HEK293T (cell line): ENCODE measurements at regions not wholly inside any gene's neighbourhood (a gene's known extent, or its start where the extent isn't known, plus 50 kb on each side); places are given as distances from the start of the nearest gene placed in this dataset.

ENCODE experiments used
- ARNT ChIP-seq: fragments of 450-650 bp; IDR thresholded peaks from 2 replicates; pipeline ENCODE4 v1.6.1; 2017; ENCODE audit warnings: mild to moderate bottlenecking
- BHLHE40 ChIP-seq: fragments of 450-650 bp; IDR thresholded peaks from 2 replicates; pipeline ENCODE4 v1.6.1; 2016; ENCODE audit warnings: mild to moderate bottlenecking, moderate library complexity, borderline replicate concordance
- CTBP1 ChIP-seq: fragments of 450-650 bp; IDR thresholded peaks from 2 replicates; pipeline ENCODE4 v1.6.1; 2016; ENCODE audit warnings: borderline replicate concordance
- ELF4 ChIP-seq: fragments of 450-650 bp; IDR thresholded peaks from 2 replicates; pipeline ENCODE4 v1.6.1; 2017; ENCODE audit warnings: antibody characterized with exemption
- FOXA1 ChIP-seq: fragments of 450-650 bp; IDR thresholded peaks from 2 replicates; pipeline ENCODE4 v1.6.1; 2016; ENCODE audit warnings: mild to moderate bottlenecking
- FOXK2 ChIP-seq: fragments of 450-650 bp; IDR thresholded peaks from 2 replicates; pipeline ENCODE4 v1.6.1; 2016; ENCODE audit warnings: mild to moderate bottlenecking
- L3MBTL2 ChIP-seq: fragments of 450-650 bp; conservative IDR thresholded peaks from 2 replicates; pipeline ENCODE4 v1.6.1; 2016; ENCODE audit warnings: mild to moderate bottlenecking
- NFRKB ChIP-seq: fragments of 450-650 bp; IDR thresholded peaks from 2 replicates; pipeline ENCODE4 v1.6.1; 2016; ENCODE audit warnings: mild to moderate bottlenecking, moderate library complexity
- SUZ12 ChIP-seq: fragments of 450-650 bp; IDR thresholded peaks from 2 replicates; pipeline ENCODE4 v1.6.1; 2016; ENCODE audit warnings: mild to moderate bottlenecking
- ZNF384 ChIP-seq: fragments of 450-650 bp; IDR thresholded peaks from 2 replicates; pipeline ENCODE4 v1.6.1; 2016

DNA sequence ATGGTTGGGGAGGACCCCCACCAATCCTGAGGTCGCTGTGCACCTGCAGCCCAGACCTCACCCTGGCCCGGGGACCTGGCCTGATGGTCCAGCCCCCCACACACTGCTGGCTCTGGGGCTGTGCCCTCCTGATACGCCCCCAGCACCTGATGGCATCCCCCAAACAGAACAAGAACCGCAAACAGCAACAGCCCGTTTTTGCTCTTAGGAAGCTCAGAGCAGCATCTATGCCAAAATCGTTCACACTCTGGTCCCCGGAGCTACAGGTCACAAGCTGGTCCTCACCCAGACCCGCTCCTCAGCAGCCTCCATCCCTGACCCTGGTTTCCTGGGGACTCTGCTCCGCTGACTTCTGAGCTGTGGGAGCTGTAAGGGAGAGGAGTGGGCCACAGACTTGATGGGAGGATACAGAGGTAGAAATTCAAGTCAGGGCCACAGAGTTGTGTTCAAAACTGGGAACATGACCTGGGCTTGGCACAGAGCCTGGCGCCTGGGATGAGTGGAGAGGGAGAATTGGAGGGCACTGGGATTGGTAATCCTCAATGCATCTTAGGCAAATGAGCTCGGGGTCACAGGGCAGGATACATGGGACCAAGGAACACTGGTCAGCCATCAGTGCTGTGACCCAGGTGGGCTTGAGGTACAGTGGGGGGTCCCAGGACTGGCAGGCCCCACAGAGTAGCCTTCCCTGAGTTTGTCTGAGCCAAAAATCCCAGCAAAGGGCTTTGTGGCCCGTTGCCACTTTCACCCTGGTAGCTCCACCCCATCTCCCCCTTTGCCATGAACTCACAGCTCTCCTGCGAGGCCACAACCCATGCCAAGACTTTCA, 170.9 kb upstream of the RTL1 start:
- TF ChIP-seq L3MBTL2 = no peak
- no peak for TF ChIP-seq ELF4
- TF ChIP-seq ZNF384 = no peak
- no peak for TF ChIP-seq FOXA1
- TF ChIP-seq SUZ12 = no peak
- no peak for TF ChIP-seq ARNT
- TF ChIP-seq CTBP1 = no peak
- TF ChIP-seq BHLHE40 = no peak
- TF ChIP-seq NFRKB = no peak
- no peak for TF ChIP-seq FOXK2
